ENCODE measurements at regions not wholly inside any gene's neighbourhood (a gene's known extent, or its start where the extent isn't known, plus 50 kb on each side); places are given as distances from the start of the nearest gene placed in this dataset.

DNA sequence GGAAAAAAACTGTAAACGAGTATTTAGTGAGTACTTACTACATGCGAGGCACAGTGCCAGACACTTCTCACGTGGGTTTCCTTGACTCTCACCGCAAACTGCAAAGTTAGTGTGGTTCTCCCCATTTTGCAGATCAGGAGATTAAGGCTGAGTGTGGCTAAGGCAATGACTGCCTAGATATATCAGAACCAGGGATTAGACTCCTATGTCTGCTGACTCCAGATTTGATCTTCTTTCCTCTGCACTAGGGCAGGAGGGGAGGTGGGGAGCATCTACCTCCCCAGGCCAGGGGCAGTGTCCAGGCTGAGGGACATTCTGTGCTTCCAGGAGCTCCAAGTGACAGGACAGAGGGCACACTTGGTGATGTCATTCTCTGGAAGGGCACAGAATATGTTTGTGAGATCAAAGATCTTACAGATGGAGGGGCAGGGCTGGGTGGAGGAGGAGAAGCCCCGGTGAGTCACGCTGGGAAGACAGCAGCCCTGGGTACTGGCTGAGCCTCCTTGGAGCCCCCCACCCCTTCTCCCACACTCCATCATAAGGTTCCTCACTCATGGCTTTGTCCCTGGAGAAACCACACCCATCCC is 92.4 kb downstream of the RHOB start:
- POLR2A ChIA-PET = interaction anchor here (2.5 kb wide), 1 partner anchor 92 kb away, joined by 12 read pairs; the partner anchor contains the start of gene RHOB
- no peak overlapping the region for H3K4me3 ChIP-seq (ENCODE audit: low read depth in 2 of 2, low read length in 1 of 2)
- TF ChIP-seq EZH2phosphoT487 (IDR thresholded peaks at IDR 0.05; ENCODE audit: borderline replicate concordance, low read depth) = no peak
- TF ChIP-seq TAF1 (IDR thresholded peaks at IDR 0.05; ENCODE audit: borderline replicate concordance, low read depth, low read length) = no peak
- no peak for TF ChIP-seq RFX5 (IDR thresholded peaks at IDR 0.05; ENCODE audit: low read length)
- no peak for TF ChIP-seq FOXM1 (IDR thresholded peaks at IDR 0.05; ENCODE audit: low read depth)
- TF ChIP-seq, protein P1, sequence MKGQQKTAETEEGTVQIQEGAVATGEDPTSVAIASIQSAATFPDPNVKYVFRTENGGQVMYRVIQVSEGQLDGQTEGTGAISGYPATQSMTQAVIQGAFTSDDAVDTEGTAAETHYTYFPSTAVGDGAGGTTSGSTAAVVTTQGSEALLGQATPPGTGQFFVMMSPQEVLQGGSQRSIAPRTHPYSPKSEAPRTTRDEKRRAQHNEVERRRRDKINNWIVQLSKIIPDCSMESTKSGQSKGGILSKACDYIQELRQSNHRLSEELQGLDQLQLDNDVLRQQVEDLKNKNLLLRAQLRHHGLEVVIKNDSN (IDR thresholded peaks at IDR 0.05; ENCODE audit: borderline replicate concordance, low read depth) = no peak
- no peak for TF ChIP-seq FOSL2 (IDR thresholded peaks at IDR 0.05; ENCODE audit: borderline replicate concordance, low read depth)
- TF ChIP-seq RXRA (IDR thresholded peaks at IDR 0.05; ENCODE audit: borderline replicate concordance, low read depth) = no peak
- no peak for TF ChIP-seq MEF2A (IDR thresholded peaks at IDR 0.05; ENCODE audit: borderline replicate concordance, low read depth)
- no peak for TF ChIP-seq CHD2 (IDR thresholded peaks at IDR 0.05; ENCODE audit: low read length, partially characterized antibody)
- no peak for TF ChIP-seq FOXJ3 (CRISPR knock-in tag; IDR thresholded peaks at IDR 0.05)
- TF ChIP-seq POLR2AphosphoS5 (IDR thresholded peaks at IDR 0.05; ENCODE audit: low read depth, low read length) = no peak
- no peak for TF ChIP-seq NFIC (IDR thresholded peaks at IDR 0.05; ENCODE audit: borderline replicate concordance)
- TF ChIP-seq, protein P2, sequence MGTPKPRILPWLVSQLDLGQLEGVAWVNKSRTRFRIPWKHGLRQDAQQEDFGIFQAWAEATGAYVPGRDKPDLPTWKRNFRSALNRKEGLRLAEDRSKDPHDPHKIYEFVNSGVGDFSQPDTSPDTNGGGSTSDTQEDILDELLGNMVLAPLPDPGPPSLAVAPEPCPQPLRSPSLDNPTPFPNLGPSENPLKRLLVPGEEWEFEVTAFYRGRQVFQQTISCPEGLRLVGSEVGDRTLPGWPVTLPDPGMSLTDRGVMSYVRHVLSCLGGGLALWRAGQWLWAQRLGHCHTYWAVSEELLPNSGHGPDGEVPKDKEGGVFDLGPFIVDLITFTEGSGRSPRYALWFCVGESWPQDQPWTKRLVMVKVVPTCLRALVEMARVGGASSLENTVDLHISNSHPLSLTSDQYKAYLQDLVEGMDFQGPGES (IDR thresholded peaks at IDR 0.05; ENCODE audit: low read depth, low read length) = no peak
- TF ChIP-seq TCF12 (IDR thresholded peaks at IDR 0.05) = no peak
- TF ChIP-seq, protein P3, sequence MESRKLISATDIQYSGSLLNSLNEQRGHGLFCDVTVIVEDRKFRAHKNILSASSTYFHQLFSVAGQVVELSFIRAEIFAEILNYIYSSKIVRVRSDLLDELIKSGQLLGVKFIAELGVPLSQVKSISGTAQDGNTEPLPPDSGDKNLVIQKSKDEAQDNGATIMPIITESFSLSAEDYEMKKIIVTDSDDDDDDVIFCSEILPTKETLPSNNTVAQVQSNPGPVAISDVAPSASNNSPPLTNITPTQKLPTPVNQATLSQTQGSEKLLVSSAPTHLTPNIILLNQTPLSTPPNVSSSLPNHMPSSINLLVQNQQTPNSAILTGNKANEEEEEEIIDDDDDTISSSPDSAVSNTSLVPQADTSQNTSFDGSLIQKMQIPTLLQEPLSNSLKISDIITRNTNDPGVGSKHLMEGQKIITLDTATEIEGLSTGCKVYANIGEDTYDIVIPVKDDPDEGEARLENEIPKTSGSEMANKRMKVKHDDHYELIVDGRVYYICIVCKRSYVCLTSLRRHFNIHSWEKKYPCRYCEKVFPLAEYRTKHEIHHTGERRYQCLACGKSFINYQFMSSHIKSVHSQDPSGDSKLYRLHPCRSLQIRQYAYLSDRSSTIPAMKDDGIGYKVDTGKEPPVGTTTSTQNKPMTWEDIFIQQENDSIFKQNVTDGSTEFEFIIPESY (IDR thresholded peaks at IDR 0.05; ENCODE audit: borderline replicate concordance, low read depth) = no peak
- TF ChIP-seq, protein P4, sequence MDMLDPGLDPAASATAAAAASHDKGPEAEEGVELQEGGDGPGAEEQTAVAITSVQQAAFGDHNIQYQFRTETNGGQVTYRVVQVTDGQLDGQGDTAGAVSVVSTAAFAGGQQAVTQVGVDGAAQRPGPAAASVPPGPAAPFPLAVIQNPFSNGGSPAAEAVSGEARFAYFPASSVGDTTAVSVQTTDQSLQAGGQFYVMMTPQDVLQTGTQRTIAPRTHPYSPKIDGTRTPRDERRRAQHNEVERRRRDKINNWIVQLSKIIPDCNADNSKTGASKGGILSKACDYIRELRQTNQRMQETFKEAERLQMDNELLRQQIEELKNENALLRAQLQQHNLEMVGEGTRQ (IDR thresholded peaks at IDR 0.05; ENCODE audit: borderline replicate concordance, low read depth, low read length) = no peak
- TF ChIP-seq, protein P5, sequence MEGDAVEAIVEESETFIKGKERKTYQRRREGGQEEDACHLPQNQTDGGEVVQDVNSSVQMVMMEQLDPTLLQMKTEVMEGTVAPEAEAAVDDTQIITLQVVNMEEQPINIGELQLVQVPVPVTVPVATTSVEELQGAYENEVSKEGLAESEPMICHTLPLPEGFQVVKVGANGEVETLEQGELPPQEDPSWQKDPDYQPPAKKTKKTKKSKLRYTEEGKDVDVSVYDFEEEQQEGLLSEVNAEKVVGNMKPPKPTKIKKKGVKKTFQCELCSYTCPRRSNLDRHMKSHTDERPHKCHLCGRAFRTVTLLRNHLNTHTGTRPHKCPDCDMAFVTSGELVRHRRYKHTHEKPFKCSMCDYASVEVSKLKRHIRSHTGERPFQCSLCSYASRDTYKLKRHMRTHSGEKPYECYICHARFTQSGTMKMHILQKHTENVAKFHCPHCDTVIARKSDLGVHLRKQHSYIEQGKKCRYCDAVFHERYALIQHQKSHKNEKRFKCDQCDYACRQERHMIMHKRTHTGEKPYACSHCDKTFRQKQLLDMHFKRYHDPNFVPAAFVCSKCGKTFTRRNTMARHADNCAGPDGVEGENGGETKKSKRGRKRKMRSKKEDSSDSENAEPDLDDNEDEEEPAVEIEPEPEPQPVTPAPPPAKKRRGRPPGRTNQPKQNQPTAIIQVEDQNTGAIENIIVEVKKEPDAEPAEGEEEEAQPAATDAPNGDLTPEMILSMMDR (IDR thresholded peaks at IDR 0.05) = no peak
- no peak for TF ChIP-seq EP300 (IDR thresholded peaks at IDR 0.05; ENCODE audit: borderline replicate concordance in 1 of 2, low read depth in 1 of 2, low read length in 1 of 2)
- TF ChIP-seq, protein P6, sequence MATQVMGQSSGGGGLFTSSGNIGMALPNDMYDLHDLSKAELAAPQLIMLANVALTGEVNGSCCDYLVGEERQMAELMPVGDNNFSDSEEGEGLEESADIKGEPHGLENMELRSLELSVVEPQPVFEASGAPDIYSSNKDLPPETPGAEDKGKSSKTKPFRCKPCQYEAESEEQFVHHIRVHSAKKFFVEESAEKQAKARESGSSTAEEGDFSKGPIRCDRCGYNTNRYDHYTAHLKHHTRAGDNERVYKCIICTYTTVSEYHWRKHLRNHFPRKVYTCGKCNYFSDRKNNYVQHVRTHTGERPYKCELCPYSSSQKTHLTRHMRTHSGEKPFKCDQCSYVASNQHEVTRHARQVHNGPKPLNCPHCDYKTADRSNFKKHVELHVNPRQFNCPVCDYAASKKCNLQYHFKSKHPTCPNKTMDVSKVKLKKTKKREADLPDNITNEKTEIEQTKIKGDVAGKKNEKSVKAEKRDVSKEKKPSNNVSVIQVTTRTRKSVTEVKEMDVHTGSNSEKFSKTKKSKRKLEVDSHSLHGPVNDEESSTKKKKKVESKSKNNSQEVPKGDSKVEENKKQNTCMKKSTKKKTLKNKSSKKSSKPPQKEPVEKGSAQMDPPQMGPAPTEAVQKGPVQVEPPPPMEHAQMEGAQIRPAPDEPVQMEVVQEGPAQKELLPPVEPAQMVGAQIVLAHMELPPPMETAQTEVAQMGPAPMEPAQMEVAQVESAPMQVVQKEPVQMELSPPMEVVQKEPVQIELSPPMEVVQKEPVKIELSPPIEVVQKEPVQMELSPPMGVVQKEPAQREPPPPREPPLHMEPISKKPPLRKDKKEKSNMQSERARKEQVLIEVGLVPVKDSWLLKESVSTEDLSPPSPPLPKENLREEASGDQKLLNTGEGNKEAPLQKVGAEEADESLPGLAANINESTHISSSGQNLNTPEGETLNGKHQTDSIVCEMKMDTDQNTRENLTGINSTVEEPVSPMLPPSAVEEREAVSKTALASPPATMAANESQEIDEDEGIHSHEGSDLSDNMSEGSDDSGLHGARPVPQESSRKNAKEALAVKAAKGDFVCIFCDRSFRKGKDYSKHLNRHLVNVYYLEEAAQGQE (IDR thresholded peaks at IDR 0.05; ENCODE audit: low read depth, low read length) = no peak
- no peak for TF ChIP-seq SIN3A (IDR thresholded peaks at IDR 0.05; ENCODE audit: borderline replicate concordance, low read depth, low read length)
- CTCF ChIA-PET = interaction anchor here (0.9 to 1.5 kb wide), 3 partner anchors 11 to 128 kb away, joined by 3 read pairs; no protein-coding TSS in a partner anchor
- H3F3A ChIP-seq (replicated peaks; ENCODE audit: insufficient read depth) = no peaks in the 10 kb centered on the region
- DNase-seq = no peak
- H3K9ac ChIP-seq = no peak overlapping the region
- H3K9me3 ChIP-seq = no peaks in the 10 kb centered on the region
- H3K4me1 ChIP-seq (ENCODE audit: control insufficient read depth in 1 of 2, insufficient read depth in 2 of 2, low read depth in 1 of 2, low read length in 1 of 2) = peaks cover 3 to 23% of the 10 kb centered on the region in 2 experiments; a peak in 1 of 4 replicates
- H3K27me3 ChIP-seq (ENCODE audit: insufficient read depth) = no peaks in the 10 kb centered on the region
- no peaks in the 10 kb centered on the region for H3K79me2 ChIP-seq (ENCODE audit: insufficient read depth)
- H4K20me1 ChIP-seq (ENCODE audit: insufficient read depth) = no peaks in the 10 kb centered on the region
- no peak overlapping the region for H3K27ac ChIP-seq (ENCODE audit: low read depth in 2 of 2, low read length in 1 of 2)
- peak overlapping the region; percentile 43; the same call in 1 of the 2 replicates for H2AFZ ChIP-seq (ENCODE audit: low read depth)
- H3K36me3 ChIP-seq (replicated peaks in 1 of 2; ENCODE audit: control insufficient read depth in 1 of 2, insufficient read depth in 2 of 2, low read length in 1 of 2) = no peaks in the 10 kb centered on the region
- H3K4me2 ChIP-seq = no peak overlapping the region; the same call in 1 of the 2 replicates
- WGBS (ENCODE audit: low lambda C conversion rate) = 93% methylated on average over 6 of the region's 6 CpGs
- H3K9me2 ChIP-seq = no peaks in the 10 kb centered on the region

Data from SK-N-SH (cell line).